ENCODE measurements at regions not wholly inside any gene's neighbourhood (a gene's known extent, or its start where the extent isn't known, plus 50 kb on each side); places are given as distances from the start of the nearest gene placed in this dataset.

GRCh38 chr6:21522143-21522747 lies 71.3 kb upstream of the SOX4 start:
- DNase-seq (ENCODE audit: low spot score), result no peak

GRCh38 chr6:21522797-21523456 lies 70.6 kb upstream of the SOX4 start:
- peak; percentile 36 for DNase-seq (ENCODE audit: low spot score)

- no peak for DNase-seq (ENCODE audit: low spot score)
These were observed 69.9 kb upstream of the SOX4 start for GRCh38 chr6:21523652-21524051.

GRCh38 chr6:21524201-21524600 lies 69.3 kb upstream of the SOX4 start:
- DNase-seq (ENCODE audit: low spot score), result no peak

GRCh38 chr6:21526974-21527373 lies 66.6 kb upstream of the SOX4 start:
- no peak for DNase-seq (ENCODE audit: low spot score)

GRCh38 chr6:21527731-21528130 lies 65.8 kb upstream of the SOX4 start:
- DNase-seq (ENCODE audit: low spot score), result no peak

- no peak for DNase-seq (ENCODE audit: low spot score)
These were observed 64.1 kb upstream of the SOX4 start for GRCh38 chr6:21529431-21529830.

GRCh38 chr6:21531393-21531792 lies 62.2 kb upstream of the SOX4 start:
- DNase-seq (ENCODE audit: low spot score), result no peak

GRCh38 chr6:21533678-21534077 lies 59.9 kb upstream of the SOX4 start:
- DNase-seq (ENCODE audit: low spot score), result no peak

- DNase-seq (ENCODE audit: low spot score), result no peak
These were observed 57.2 kb upstream of the SOX4 start for GRCh38 chr6:21536280-21536766.

GRCh38 chr6:21537637-21538036 lies 55.9 kb upstream of the SOX4 start:
- no peak for DNase-seq (ENCODE audit: low spot score)

GRCh38 chr6:21538186-21538798 lies 55.3 kb upstream of the SOX4 start:
- no peak for DNase-seq (ENCODE audit: low spot score)

GRCh38 chr6:21539621-21540100 lies 53.9 kb upstream of the SOX4 start:
- DNase-seq (ENCODE audit: low spot score), result peak; percentile 20
